ENCODE measurements at regions not wholly inside any gene's neighbourhood (a gene's known extent, or its start where the extent isn't known, plus 50 kb on each side); places are given as distances from the start of the nearest gene placed in this dataset.

- H3K4me3 Mint-ChIP-seq, result no peak overlapping the region
- no peak for DNase-seq (ENCODE audit: low read depth, low spot score)
- peaks cover 27% of the 10 kb centered on the region for H3K4me1 Mint-ChIP-seq
- H3K27ac Mint-ChIP-seq (ENCODE audit: unreplicated experiment), result no peak overlapping the region
- H3K36me3 Mint-ChIP-seq (ENCODE audit: low read depth), result no peaks in the 10 kb centered on the region
- no peak for TF ChIP-seq CTCF (conservative IDR thresholded peaks at IDR 0.05)
- H3K9me3 Mint-ChIP-seq, result no peaks in the 10 kb centered on the region
- no peaks in the 10 kb centered on the region for H3K27me3 Mint-ChIP-seq (ENCODE audit: low read depth)
These were observed 70.0 kb downstream of the LMO4 start for GRCh38 chr1:87398641-87399040.

- Mint-ChIP-seq H3K9me3 (no peaks in the 10 kb centered on the region), H3K27ac (ENCODE audit: unreplicated experiment) (no peak overlapping the region), H3K4me1 (peaks cover 27% of the 10 kb centered on the region), H3K27me3 (ENCODE audit: low read depth) (no peaks in the 10 kb centered on the region), H3K4me3 (no peak overlapping the region), H3K36me3 (ENCODE audit: low read depth) (no peaks in the 10 kb centered on the region)
- DNase-seq (ENCODE audit: low read depth, low spot score), result no peak
- TF ChIP-seq CTCF (conservative IDR thresholded peaks at IDR 0.05), result no peak
These were observed 70.6 kb downstream of the LMO4 start for GRCh38 chr1:87399264-87399663.

- H3K4me1 Mint-ChIP-seq, result peaks cover 27% of the 10 kb centered on the region
- no peak overlapping the region for H3K4me3 Mint-ChIP-seq
- no peaks in the 10 kb centered on the region for H3K9me3 Mint-ChIP-seq
- no peaks in the 10 kb centered on the region for H3K27me3 Mint-ChIP-seq (ENCODE audit: low read depth)
- DNase-seq (ENCODE audit: low read depth, low spot score), result no peak
- no peaks in the 10 kb centered on the region for H3K36me3 Mint-ChIP-seq (ENCODE audit: low read depth)
- H3K27ac Mint-ChIP-seq (ENCODE audit: unreplicated experiment), result no peak overlapping the region
- TF ChIP-seq CTCF (conservative IDR thresholded peaks at IDR 0.05), result no peak
These were observed 71.0 kb downstream of the LMO4 start for GRCh38 chr1:87399701-87400100.

- H3K27me3 Mint-ChIP-seq (ENCODE audit: low read depth), result no peaks in the 10 kb centered on the region
- peaks cover 5% of the 10 kb centered on the region for H3K9me3 Mint-ChIP-seq
- peaks cover 27% of the 10 kb centered on the region for H3K4me1 Mint-ChIP-seq
- H3K36me3 Mint-ChIP-seq (ENCODE audit: low read depth), result no peaks in the 10 kb centered on the region
- DNase-seq (ENCODE audit: low read depth, low spot score), result no peak
- no peak for TF ChIP-seq CTCF (conservative IDR thresholded peaks at IDR 0.05)
- no peak overlapping the region for H3K4me3 Mint-ChIP-seq
- H3K27ac Mint-ChIP-seq (ENCODE audit: unreplicated experiment), result no peak overlapping the region
These were observed 72.1 kb downstream of the LMO4 start for GRCh38 chr1:87400813-87401212.

GRCh38 chr1:87402241-87403002, 73.7 kb downstream of the LMO4 start:
- no peak for TF ChIP-seq CTCF (conservative IDR thresholded peaks at IDR 0.05)
- Mint-ChIP-seq H3K4me1 (peaks cover 27% of the 10 kb centered on the region), H3K9me3 (peaks cover 5% of the 10 kb centered on the region), H3K27me3 (ENCODE audit: low read depth) (no peaks in the 10 kb centered on the region), H3K27ac (ENCODE audit: unreplicated experiment) (no peak overlapping the region), H3K4me3 (no peak overlapping the region), H3K36me3 (ENCODE audit: low read depth) (no peaks in the 10 kb centered on the region)
- DNase-seq (ENCODE audit: low read depth, low spot score), result no peak
